ENCODE measurements at regions not wholly inside any gene's neighbourhood (a gene's known extent, or its start where the extent isn't known, plus 50 kb on each side); places are given as distances from the start of the nearest gene placed in this dataset.
A peak's percentile ranks its signal among the peaks of the same experiment; 100 is the strongest.

DNA sequence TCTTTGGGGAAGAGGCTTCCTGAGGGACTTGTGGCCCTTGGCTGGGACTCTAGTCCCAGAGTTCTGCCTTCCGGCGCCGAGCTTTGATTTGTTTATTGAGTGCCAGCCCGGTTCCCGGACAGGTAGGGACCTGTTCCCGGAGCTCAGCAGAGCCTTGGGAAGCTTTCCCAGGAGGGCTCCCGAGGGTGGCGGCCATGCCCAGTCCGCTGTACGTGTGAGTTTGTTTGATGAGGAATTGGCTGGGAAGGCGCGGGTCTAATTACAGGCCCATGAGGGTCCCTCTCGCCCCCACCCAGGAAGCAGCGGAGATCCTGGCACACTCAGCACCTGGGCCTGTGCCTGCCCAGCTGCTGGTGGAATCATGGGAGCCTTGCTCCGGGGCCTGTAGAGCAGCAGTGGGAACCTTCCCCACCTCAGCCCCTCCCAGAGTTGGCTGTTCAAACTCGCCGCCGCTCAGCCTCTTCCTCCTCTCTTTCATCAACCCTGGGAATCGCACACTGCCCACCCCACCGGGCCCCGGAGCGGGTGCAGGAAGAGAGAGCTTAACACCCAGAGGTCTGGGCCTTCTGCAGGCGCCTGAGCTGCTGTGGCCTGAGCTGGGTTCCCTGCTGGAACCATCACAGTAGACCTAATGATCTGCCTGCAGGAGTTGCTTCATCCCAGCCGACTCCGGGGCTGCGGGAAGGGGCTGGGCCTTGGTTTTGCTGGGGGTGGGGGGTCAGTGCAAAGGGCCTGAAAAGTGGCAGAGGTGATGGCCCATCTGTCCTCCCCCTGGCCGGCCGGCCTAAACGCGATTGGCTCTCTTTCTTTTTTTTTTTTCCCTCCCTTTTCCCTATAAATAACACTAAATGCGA, 313.7 kb downstream of the SEC14L1 start:
- Histone ChIP-seq H3K79me2 (ENCODE audit: insufficient read depth, low read length) (peaks cover 99% of the 10 kb centered on the region), H3K36me3 (ENCODE audit: low read length) (no peaks in the 10 kb centered on the region), H3K9ac (ENCODE audit: low read length) (peak overlapping the region; percentile 98), H3K4me2 (ENCODE audit: low read depth, low read length, poor library complexity, severe bottlenecking) (peak overlapping the region; percentile 99), H3F3A (ENCODE audit: insufficient read depth) (peaks cover 68% of the 10 kb centered on the region), H3K4me3 (ENCODE audit: insufficient read depth, low read length, poor library complexity, severe bottlenecking) (peak overlapping the region; percentile 67), H4K20me1 (ENCODE audit: low read depth, low read length) (no peaks in the 10 kb centered on the region), H3K9me2 (replicated peaks; ENCODE audit: insufficient read depth, low read length) (no peaks in the 10 kb centered on the region), H2AFZ (ENCODE audit: low read depth, low read length, severe bottlenecking) (no peak overlapping the region), H3K9me3 (ENCODE audit: insufficient read depth, low read length) (no peaks in the 10 kb centered on the region), H3K27me3 (ENCODE audit: low read length) (no peaks in the 10 kb centered on the region), H3K27ac (ENCODE audit: low read depth, low read length) (peak overlapping the region; percentile 100)
- TF ChIP-seq, protein P1, sequence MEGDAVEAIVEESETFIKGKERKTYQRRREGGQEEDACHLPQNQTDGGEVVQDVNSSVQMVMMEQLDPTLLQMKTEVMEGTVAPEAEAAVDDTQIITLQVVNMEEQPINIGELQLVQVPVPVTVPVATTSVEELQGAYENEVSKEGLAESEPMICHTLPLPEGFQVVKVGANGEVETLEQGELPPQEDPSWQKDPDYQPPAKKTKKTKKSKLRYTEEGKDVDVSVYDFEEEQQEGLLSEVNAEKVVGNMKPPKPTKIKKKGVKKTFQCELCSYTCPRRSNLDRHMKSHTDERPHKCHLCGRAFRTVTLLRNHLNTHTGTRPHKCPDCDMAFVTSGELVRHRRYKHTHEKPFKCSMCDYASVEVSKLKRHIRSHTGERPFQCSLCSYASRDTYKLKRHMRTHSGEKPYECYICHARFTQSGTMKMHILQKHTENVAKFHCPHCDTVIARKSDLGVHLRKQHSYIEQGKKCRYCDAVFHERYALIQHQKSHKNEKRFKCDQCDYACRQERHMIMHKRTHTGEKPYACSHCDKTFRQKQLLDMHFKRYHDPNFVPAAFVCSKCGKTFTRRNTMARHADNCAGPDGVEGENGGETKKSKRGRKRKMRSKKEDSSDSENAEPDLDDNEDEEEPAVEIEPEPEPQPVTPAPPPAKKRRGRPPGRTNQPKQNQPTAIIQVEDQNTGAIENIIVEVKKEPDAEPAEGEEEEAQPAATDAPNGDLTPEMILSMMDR (IDR thresholded peaks at IDR 0.05; ENCODE audit: insufficient read depth, low read length, poor library complexity, severe bottlenecking): no peak
- no peak for TF ChIP-seq EZH2phosphoT487 (conservative IDR thresholded peaks at IDR 0.05; ENCODE audit: low read length)

DNA sequence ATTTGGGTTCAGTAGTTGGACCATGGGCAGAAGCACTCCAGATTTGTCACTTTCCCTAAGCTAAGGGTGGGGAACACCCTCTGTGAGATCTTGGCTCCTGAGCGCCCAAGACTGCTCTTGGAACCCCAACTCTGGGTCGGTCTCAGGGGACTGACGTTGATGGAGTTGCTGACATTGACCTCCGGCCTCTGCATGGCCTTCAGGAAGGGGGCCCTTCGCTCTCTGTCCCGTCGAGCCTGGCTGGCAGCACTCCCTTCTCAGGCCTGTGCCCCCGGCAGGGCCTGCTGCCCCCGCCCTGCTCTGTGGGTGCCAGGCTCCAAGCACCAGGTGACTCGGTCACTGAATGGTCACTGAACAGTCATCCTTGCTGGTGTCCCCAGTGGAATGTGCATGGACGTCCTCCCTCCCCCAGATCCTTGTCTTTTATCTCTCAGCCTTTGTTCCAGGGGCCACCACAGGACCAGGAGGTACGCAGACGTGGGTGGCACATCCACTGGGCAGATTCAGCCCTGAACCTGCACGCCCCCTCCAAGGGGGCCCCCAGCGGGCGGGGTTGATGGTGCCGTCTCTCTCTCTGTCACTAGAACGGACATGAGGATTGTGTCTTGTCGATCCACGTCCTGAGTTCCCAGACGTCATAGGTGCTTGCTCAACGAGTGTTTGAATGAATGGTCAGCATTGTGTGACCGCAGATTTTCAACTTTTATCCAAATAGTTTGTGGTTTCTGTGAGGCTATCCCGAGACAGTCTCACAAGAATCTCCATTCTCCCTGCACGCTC, 314.5 kb downstream of the SEC14L1 start:
- H2AFZ ChIP-seq (ENCODE audit: low read depth, low read length, severe bottlenecking): no peak overlapping the region
- no peaks in the 10 kb centered on the region for H3K27me3 ChIP-seq (ENCODE audit: low read length)
- peaks cover 68% of the 10 kb centered on the region for H3F3A ChIP-seq (ENCODE audit: insufficient read depth)
- peak overlapping the region; percentile 99 for H3K4me2 ChIP-seq (ENCODE audit: low read depth, low read length, poor library complexity, severe bottlenecking)
- no peaks in the 10 kb centered on the region for H3K9me3 ChIP-seq (ENCODE audit: insufficient read depth, low read length)
- H3K4me3 ChIP-seq (ENCODE audit: insufficient read depth, low read length, poor library complexity, severe bottlenecking): peak overlapping the region; percentile 67
- H3K36me3 ChIP-seq (ENCODE audit: low read length): no peaks in the 10 kb centered on the region
- H3K27ac ChIP-seq (ENCODE audit: low read depth, low read length): peak overlapping the region; percentile 100
- no peak for TF ChIP-seq EZH2phosphoT487 (conservative IDR thresholded peaks at IDR 0.05; ENCODE audit: low read length)
- TF ChIP-seq, protein P1 (IDR thresholded peaks at IDR 0.05; ENCODE audit: insufficient read depth, low read length, poor library complexity, severe bottlenecking): no peak
- H3K9ac ChIP-seq (ENCODE audit: low read length): peak overlapping the region; percentile 98
- peaks cover 99% of the 10 kb centered on the region for H3K79me2 ChIP-seq (ENCODE audit: insufficient read depth, low read length)
- no peaks in the 10 kb centered on the region for H3K9me2 ChIP-seq (replicated peaks; ENCODE audit: insufficient read depth, low read length)
- H4K20me1 ChIP-seq (ENCODE audit: low read depth, low read length): no peaks in the 10 kb centered on the region

DNA sequence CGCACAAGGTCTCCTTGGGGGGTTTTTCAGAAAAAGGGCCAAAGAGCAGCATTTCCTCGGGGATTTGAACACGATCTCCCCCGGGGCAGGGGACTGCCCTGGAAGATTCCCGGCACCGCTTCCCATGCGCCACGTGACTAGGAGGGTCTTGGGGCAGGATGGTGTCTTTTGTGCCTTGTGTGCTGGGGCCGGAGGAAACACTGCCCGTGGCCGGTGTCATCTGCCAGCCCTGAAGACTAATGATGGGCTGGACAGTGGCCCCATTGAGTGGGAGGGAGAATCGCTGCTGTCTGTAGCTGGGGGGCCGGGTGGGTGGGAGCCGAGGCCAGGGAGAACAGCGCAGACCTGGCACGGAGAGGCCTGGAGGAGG, 315.1 kb downstream of the SEC14L1 start:
- H3K36me3 ChIP-seq (ENCODE audit: low read length): no peaks in the 10 kb centered on the region
- H3K27me3 ChIP-seq (ENCODE audit: low read length): no peaks in the 10 kb centered on the region
- H3K4me3 ChIP-seq (ENCODE audit: insufficient read depth, low read length, poor library complexity, severe bottlenecking): peak overlapping the region; percentile 67
- peak overlapping the region; percentile 100 for H3K27ac ChIP-seq (ENCODE audit: low read depth, low read length)
- H3K4me2 ChIP-seq (ENCODE audit: low read depth, low read length, poor library complexity, severe bottlenecking): peak overlapping the region; percentile 99
- H3K9ac ChIP-seq (ENCODE audit: low read length): peak overlapping the region; percentile 98
- H3K9me2 ChIP-seq (replicated peaks; ENCODE audit: insufficient read depth, low read length): no peaks in the 10 kb centered on the region
- H4K20me1 ChIP-seq (ENCODE audit: low read depth, low read length): no peaks in the 10 kb centered on the region
- peaks cover 69% of the 10 kb centered on the region for H3F3A ChIP-seq (ENCODE audit: insufficient read depth)
- TF ChIP-seq, protein P1 (IDR thresholded peaks at IDR 0.05; ENCODE audit: insufficient read depth, low read length, poor library complexity, severe bottlenecking): no peak
- TF ChIP-seq EZH2phosphoT487 (conservative IDR thresholded peaks at IDR 0.05; ENCODE audit: low read length): no peak
- no peaks in the 10 kb centered on the region for H3K9me3 ChIP-seq (ENCODE audit: insufficient read depth, low read length)
- no peak overlapping the region for H2AFZ ChIP-seq (ENCODE audit: low read depth, low read length, severe bottlenecking)
- peaks cover 99% of the 10 kb centered on the region for H3K79me2 ChIP-seq (ENCODE audit: insufficient read depth, low read length)
